ENCODE measurements at regions not wholly inside any gene's neighbourhood (a gene's known extent, or its start where the extent isn't known, plus 50 kb on each side); places are given as distances from the start of the nearest gene placed in this dataset.

GRCh38 chr5:116703941-116704340, 129.3 kb upstream of the SEMA6A start:
- no peak overlapping the region for H3K4me3 ChIP-seq (IDR thresholded peaks at IDR 0.05; ENCODE audit: insufficient read depth, low read depth, low read length)
- H3K4me2 ChIP-seq: no peak overlapping the region

GRCh38 chr5:116703328-116703727, 128.7 kb upstream of the SEMA6A start:
- Histone ChIP-seq H2AFZ (ENCODE audit: low read depth) (no peak overlapping the region), H3K27ac (no peak overlapping the region), H3K4me2 (no peak overlapping the region), H3K4me3 (IDR thresholded peaks at IDR 0.05; ENCODE audit: insufficient read depth, low read depth, low read length) (no peak overlapping the region), H3K4me1 (ENCODE audit: low read depth, poor library complexity, severe bottlenecking) (no peaks in the 10 kb centered on the region), H3K27me3 (ENCODE audit: insufficient read depth, low read depth) (no peaks in the 10 kb centered on the region), H4K20me1 (ENCODE audit: insufficient read depth) (no peaks in the 10 kb centered on the region), H3K9ac (no peak overlapping the region), H3K36me3 (ENCODE audit: insufficient read depth) (no peaks in the 10 kb centered on the region), H3K79me2 (ENCODE audit: insufficient read depth, low read depth) (no peaks in the 10 kb centered on the region)
- TF ChIP-seq CTCF (conservative IDR thresholded peaks at IDR 0.05; ENCODE audit: low read depth, low read length): no peak

More at GRCh38 chr5:116703941-116704340, 129.3 kb upstream of the SEMA6A start:
- H3K79me2 ChIP-seq (ENCODE audit: insufficient read depth, low read depth): no peaks in the 10 kb centered on the region
- no peaks in the 10 kb centered on the region for H4K20me1 ChIP-seq (ENCODE audit: insufficient read depth)
- H3K27ac ChIP-seq: no peak overlapping the region
- H3K4me1 ChIP-seq (ENCODE audit: low read depth, poor library complexity, severe bottlenecking): no peaks in the 10 kb centered on the region
- no peaks in the 10 kb centered on the region for H3K27me3 ChIP-seq (ENCODE audit: insufficient read depth, low read depth)
- H2AFZ ChIP-seq (ENCODE audit: low read depth): no peak overlapping the region
- H3K9ac ChIP-seq: no peak overlapping the region
- no peak for TF ChIP-seq CTCF (conservative IDR thresholded peaks at IDR 0.05; ENCODE audit: low read depth, low read length)
- no peaks in the 10 kb centered on the region for H3K36me3 ChIP-seq (ENCODE audit: insufficient read depth)

GRCh38 chr5:116702776-116703175, 128.2 kb upstream of the SEMA6A start:
- Histone ChIP-seq H4K20me1 (ENCODE audit: insufficient read depth) (no peaks in the 10 kb centered on the region), H3K79me2 (ENCODE audit: insufficient read depth, low read depth) (no peaks in the 10 kb centered on the region), H3K4me2 (no peak overlapping the region), H3K4me1 (ENCODE audit: low read depth, poor library complexity, severe bottlenecking) (no peaks in the 10 kb centered on the region), H3K27me3 (ENCODE audit: insufficient read depth, low read depth) (no peaks in the 10 kb centered on the region), H2AFZ (ENCODE audit: low read depth) (no peak overlapping the region), H3K36me3 (ENCODE audit: insufficient read depth) (no peaks in the 10 kb centered on the region), H3K4me3 (IDR thresholded peaks at IDR 0.05; ENCODE audit: insufficient read depth, low read depth, low read length) (no peak overlapping the region), H3K9ac (no peak overlapping the region), H3K27ac (no peak overlapping the region)
- no peak for TF ChIP-seq CTCF (conservative IDR thresholded peaks at IDR 0.05; ENCODE audit: low read depth, low read length)

GRCh38 chr5:116699332-116699731, 124.7 kb upstream of the SEMA6A start:
- no peak overlapping the region for H2AFZ ChIP-seq (ENCODE audit: low read depth)
- H3K4me1 ChIP-seq (ENCODE audit: low read depth, poor library complexity, severe bottlenecking): no peaks in the 10 kb centered on the region
- H4K20me1 ChIP-seq (ENCODE audit: insufficient read depth): no peaks in the 10 kb centered on the region
- no peak for TF ChIP-seq CTCF (conservative IDR thresholded peaks at IDR 0.05; ENCODE audit: low read depth, low read length)
- H3K4me2 ChIP-seq: no peak overlapping the region
- no peaks in the 10 kb centered on the region for H3K79me2 ChIP-seq (ENCODE audit: insufficient read depth, low read depth)
- no peak overlapping the region for H3K27ac ChIP-seq
- H3K9ac ChIP-seq: no peak overlapping the region
- H3K4me3 ChIP-seq (IDR thresholded peaks at IDR 0.05; ENCODE audit: insufficient read depth, low read depth, low read length): no peak overlapping the region
- no peaks in the 10 kb centered on the region for H3K27me3 ChIP-seq (ENCODE audit: insufficient read depth, low read depth)
- H3K36me3 ChIP-seq (ENCODE audit: insufficient read depth): no peaks in the 10 kb centered on the region

Measured in KMS-11 (cell line).